ENCODE measurements at regions not wholly inside any gene's neighbourhood (a gene's known extent, or its start where the extent isn't known, plus 50 kb on each side); places are given as distances from the start of the nearest gene placed in this dataset.
A peak's percentile ranks its signal among the peaks of the same experiment; 100 is the strongest.

- BruUV-seq (replicated peaks): no TSS peak
- peaks cover 4% of the 10 kb centered on the region for H3K4me1 ChIP-seq (ENCODE audit: insufficient read depth, low read length, poor library complexity, severe bottlenecking)
- H3K9me3 ChIP-seq (ENCODE audit: low read depth, low read length, poor library complexity, severe bottlenecking): no peaks in the 10 kb centered on the region
- no peaks in the 10 kb centered on the region for H3K27me3 ChIP-seq (replicated peaks; ENCODE audit: insufficient read depth, low read depth, low read length, poor library complexity)
- TF ChIP-seq CTCF (conservative IDR thresholded peaks at IDR 0.05; ENCODE audit: low read depth, low read length) (no peak), EZH2 (IDR thresholded peaks at IDR 0.05; ENCODE audit: borderline replicate concordance, low read depth, low read length, poor library complexity, severe bottlenecking) (no peak)
- intact Hi-C loops (cut with micrococcal nuclease; ENCODE audit: unreplicated experiment): no loop called here
- ChIA-PET POLR2A (ENCODE audit: low non-redundant PET) (no interaction called here), CTCF (no interaction called here)
- H3K4me3 ChIP-seq (ENCODE audit: low read depth, low read length, poor library complexity, severe bottlenecking): no peak overlapping the region
- no peak overlapping the region for H3K27ac ChIP-seq (ENCODE audit: low read depth, low read length, poor library complexity, severe bottlenecking)
- DNase-seq (ENCODE audit: low spot score): peak; percentile 38
- H3K36me3 ChIP-seq (ENCODE audit: insufficient read depth, low read length, poor library complexity, severe bottlenecking): no peaks in the 10 kb centered on the region
Measured at GRCh38 chr1:87524021-87524754, 195.5 kb downstream of the LMO4 start.

GRCh38 chr1:87528754-87529517 is 200.3 kb downstream of the LMO4 start:
- H3K36me3 ChIP-seq (ENCODE audit: insufficient read depth, low read length, poor library complexity, severe bottlenecking): no peaks in the 10 kb centered on the region
- H3K27ac ChIP-seq (ENCODE audit: low read depth, low read length, poor library complexity, severe bottlenecking): no peak overlapping the region
- TF ChIP-seq CTCF (conservative IDR thresholded peaks at IDR 0.05; ENCODE audit: low read depth, low read length) (no peak), EZH2 (IDR thresholded peaks at IDR 0.05; ENCODE audit: borderline replicate concordance, low read depth, low read length, poor library complexity, severe bottlenecking) (no peak)
- intact Hi-C loops (cut with micrococcal nuclease; ENCODE audit: unreplicated experiment): no loop called here
- ChIA-PET POLR2A (ENCODE audit: low non-redundant PET) (no interaction called here), CTCF (no interaction called here)
- no peak for DNase-seq (ENCODE audit: low spot score)
- peaks cover 2% of the 10 kb centered on the region for H3K4me1 ChIP-seq (ENCODE audit: insufficient read depth, low read length, poor library complexity, severe bottlenecking)
- H3K4me3 ChIP-seq (ENCODE audit: low read depth, low read length, poor library complexity, severe bottlenecking): no peak overlapping the region
- no peaks in the 10 kb centered on the region for H3K27me3 ChIP-seq (replicated peaks; ENCODE audit: insufficient read depth, low read depth, low read length, poor library complexity)
- H3K9me3 ChIP-seq (ENCODE audit: low read depth, low read length, poor library complexity, severe bottlenecking): no peaks in the 10 kb centered on the region
- BruUV-seq (replicated peaks): no TSS peak

- no TSS peak for BruUV-seq (replicated peaks)
- POLR2A ChIA-PET (ENCODE audit: low non-redundant PET): no interaction called here
- Histone ChIP-seq H3K4me1 (ENCODE audit: insufficient read depth, low read length, poor library complexity, severe bottlenecking) (no peaks in the 10 kb centered on the region), H3K27ac (ENCODE audit: low read depth, low read length, poor library complexity, severe bottlenecking) (no peak overlapping the region), H3K9me3 (ENCODE audit: low read depth, low read length, poor library complexity, severe bottlenecking) (no peaks in the 10 kb centered on the region), H3K4me3 (ENCODE audit: low read depth, low read length, poor library complexity, severe bottlenecking) (no peak overlapping the region), H3K27me3 (replicated peaks; ENCODE audit: insufficient read depth, low read depth, low read length, poor library complexity) (no peaks in the 10 kb centered on the region), H3K36me3 (ENCODE audit: insufficient read depth, low read length, poor library complexity, severe bottlenecking) (no peaks in the 10 kb centered on the region)
- no peak for DNase-seq (ENCODE audit: low spot score)
- TF ChIP-seq CTCF (conservative IDR thresholded peaks at IDR 0.05; ENCODE audit: low read depth, low read length) (no peak), EZH2 (IDR thresholded peaks at IDR 0.05; ENCODE audit: borderline replicate concordance, low read depth, low read length, poor library complexity, severe bottlenecking) (no peak)
- CTCF ChIA-PET: no interaction called here
- intact Hi-C loops (cut with micrococcal nuclease; ENCODE audit: unreplicated experiment): no loop called here
Measured at GRCh38 chr1:87530042-87530807, 201.5 kb downstream of the LMO4 start.

All from A673 (cell line).